ENCODE measurements at regions not wholly inside any gene's neighbourhood (a gene's known extent, or its start where the extent isn't known, plus 50 kb on each side); places are given as distances from the start of the nearest gene placed in this dataset.
"Not testable (repeated sequence)": the region's sequence is repeated elsewhere in the genome, so short reads cannot be mapped to it uniquely, and the experiment has no call there.

- DNase-seq: no peak
Observed at GRCh38 chr6:9233686-9234085, 798.3 kb upstream of the SLC35B3 start.

- DNase-seq: peak; percentile 35
Observed at GRCh38 chr6:9233226-9233625, 797.9 kb upstream of the SLC35B3 start.

GRCh38 chr6:9225441-9225871 is 790.1 kb upstream of the SLC35B3 start:
- no peak for DNase-seq

- no peak for DNase-seq
Observed at GRCh38 chr6:9224539-9224938, 789.2 kb upstream of the SLC35B3 start.

GRCh38 chr6:9213717-9214116 is 778.4 kb upstream of the SLC35B3 start:
- DNase-seq: not testable (repeated sequence)

GRCh38 chr6:9208966-9209365 is 773.6 kb upstream of the SLC35B3 start:
- DNase-seq: no peak

- no peak for DNase-seq
Observed at GRCh38 chr6:9205645-9206044, 770.3 kb upstream of the SLC35B3 start.

- DNase-seq: no peak
Observed at GRCh38 chr6:9204171-9204570, 768.8 kb upstream of the SLC35B3 start.

- DNase-seq: no peak
Observed at GRCh38 chr6:9200712-9201111, 765.4 kb upstream of the SLC35B3 start.

GRCh38 chr6:9197726-9198125 is 762.4 kb upstream of the SLC35B3 start:
- DNase-seq: no peak

GRCh38 chr6:9195322-9195721 is 760.0 kb upstream of the SLC35B3 start:
- DNase-seq: no peak

- no peak for DNase-seq
Observed at GRCh38 chr6:9192405-9192909, 757.1 kb upstream of the SLC35B3 start.

GRCh38 chr6:9186148-9186547 is 750.8 kb upstream of the SLC35B3 start:
- DNase-seq: no peak

GRCh38 chr6:9178071-9178470 is 742.7 kb upstream of the SLC35B3 start:
- DNase-seq: no peak

- peak; percentile 16 for DNase-seq
Observed at GRCh38 chr6:9173229-9173628, 737.9 kb upstream of the SLC35B3 start.

GRCh38 chr6:9172096-9172495 is 736.8 kb upstream of the SLC35B3 start:
- DNase-seq: no peak

- peak; percentile 37 for DNase-seq
Observed at GRCh38 chr6:9168669-9169068, 733.3 kb upstream of the SLC35B3 start.

- no peak for DNase-seq
Observed at GRCh38 chr6:9161731-9162130, 726.4 kb upstream of the SLC35B3 start.

GRCh38 chr6:9159051-9159450 is 723.7 kb upstream of the SLC35B3 start:
- DNase-seq: no peak

GRCh38 chr6:9155836-9156235 is 720.5 kb upstream of the SLC35B3 start:
- DNase-seq: no peak

- no peak for DNase-seq
Observed at GRCh38 chr6:9143140-9143539, 707.8 kb upstream of the SLC35B3 start.

- DNase-seq: peak; percentile 98
Observed at GRCh38 chr6:9140951-9141460, 705.7 kb upstream of the SLC35B3 start.

GRCh38 chr6:9140172-9140571 is 704.8 kb upstream of the SLC35B3 start:
- peak; percentile 100 for DNase-seq

GRCh38 chr6:9139746-9140145 is 704.4 kb upstream of the SLC35B3 start:
- peak; percentile 96 for DNase-seq

GRCh38 chr6:9138936-9139335 is 703.6 kb upstream of the SLC35B3 start:
- peak; percentile 96 for DNase-seq

Data from NCI-H69 (cell line).